DND-41 (cell line): ENCODE measurements at regions not wholly inside any gene's neighbourhood (a gene's known extent, or its start where the extent isn't known, plus 50 kb on each side); places are given as distances from the start of the nearest gene placed in this dataset.

ENCODE experiments used
- CTCF ChIP-seq: IDR thresholded peaks from 2 replicates; pipeline ENCODE4 v1.5.1; 2012; ENCODE audit warnings: borderline replicate concordance, low read length, moderate library complexity, mild to moderate bottlenecking; ENCODE audit not compliant: poor library complexity, severe bottlenecking; ENCODE audit errors: extremely low read depth
- EZH2 ChIP-seq: IDR thresholded peaks from 3 replicates; pipeline ENCODE4 v1.6.1; 2012; ENCODE audit warnings: borderline replicate concordance, low read depth, mild to moderate bottlenecking, moderate library complexity, low read length, inconsistent platforms; ENCODE audit not compliant: severe bottlenecking

- TF ChIP-seq CTCF = no peak
- no peak for TF ChIP-seq EZH2
Observed at GRCh38 chr16:62755938-62756337, 719.7 kb upstream of the CDH8 start.
